Neural cell (in vitro differentiated cells): ENCODE measurements at regions not wholly inside any gene's neighbourhood (a gene's known extent, or its start where the extent isn't known, plus 50 kb on each side); places are given as distances from the start of the nearest gene placed in this dataset.

Source experiments
- CTCF ChIP-seq: fragments of 450-650 bp; IDR thresholded peaks from 2 replicates; pipeline ENCODE4 v1.5.1; 2014; ENCODE audit warnings: antibody characterized with exemption, mild to moderate bottlenecking, moderate library complexity; ENCODE audit not compliant: poor library complexity, severe bottlenecking
- EP300 ChIP-seq: fragments of 450-650 bp; conservative IDR thresholded peaks from 2 replicates; pipeline ENCODE4 v1.6.1; 2014; ENCODE audit warnings: antibody characterized with exemption, mild to moderate bottlenecking, moderate library complexity; ENCODE audit not compliant: poor library complexity, severe bottlenecking
- EZH2 ChIP-seq: fragments of 200-600, 300-800 bp; shearing (Covaris generic), sonication (generic); IDR thresholded peaks from 2 replicates; pipeline ENCODE4 v1.6.1; 2014; ENCODE audit warnings: antibody characterized with exemption, low read length, borderline replicate concordance, mild to moderate bottlenecking; ENCODE audit not compliant: insufficient read depth, poor library complexity, severe bottlenecking
- POLR2AphosphoS5 ChIP-seq: IDR thresholded peaks from 2 replicates; pipeline ENCODE4 v1.6.1; 2012
- RAD21 ChIP-seq: fragments of 450-650 bp; conservative IDR thresholded peaks from 2 replicates; pipeline ENCODE4 v1.6.1; 2014; ENCODE audit warnings: antibody characterized with exemption, mild to moderate bottlenecking, moderate library complexity
- TAF1 ChIP-seq: IDR thresholded peaks from 2 replicates; pipeline ENCODE4 v1.6.1; 2012; ENCODE audit warnings: low read depth

DNA sequence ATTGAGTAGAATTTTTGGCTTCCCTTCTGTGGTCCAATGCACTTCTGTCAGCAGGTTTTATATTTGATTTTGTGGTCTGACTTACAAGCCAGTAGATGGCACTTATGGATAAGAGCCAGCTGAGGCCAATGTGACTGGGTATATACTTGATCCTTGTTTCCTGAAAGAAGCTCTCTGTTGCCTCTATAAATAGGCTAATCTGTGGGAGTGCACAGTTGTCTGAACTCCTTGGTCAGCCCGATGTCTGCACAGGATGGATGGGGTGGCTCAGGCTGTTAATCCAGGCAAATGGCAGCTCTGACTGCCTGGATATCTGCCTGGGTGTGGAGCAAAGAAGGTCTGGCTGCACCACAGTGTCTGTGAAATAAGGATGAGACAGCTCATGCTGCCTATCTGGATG lies 1183.7 kb upstream of the PRMT6 start:
- no peak for TF ChIP-seq CTCF
- no peak for TF ChIP-seq RAD21
- no peak for TF ChIP-seq TAF1
- TF ChIP-seq EP300: no peak
- no peak for TF ChIP-seq EZH2
- TF ChIP-seq POLR2AphosphoS5: no peak
